H9 (cell line): ENCODE measurements at regions not wholly inside any gene's neighbourhood (a gene's known extent, or its start where the extent isn't known, plus 50 kb on each side); places are given as distances from the start of the nearest gene placed in this dataset.
A peak's percentile ranks its signal among the peaks of the same experiment; 100 is the strongest.

Source experiments
- DNase-seq: peaks from one replicate; pipeline ENCODE4 v3.0.0-alpha.2; 2017
- H2AFZ ChIP-seq: one replicate; pipeline ENCODE4 v1.6.1; 2013; ENCODE audit warnings: mild to moderate bottlenecking, low read length, control low read depth, moderate library complexity
- H2AK5ac ChIP-seq: 2 replicates; pipeline ENCODE4 v1.6.1; 2013; ENCODE audit warnings: low read length, control low read depth, mixed read lengths; ENCODE audit not compliant: insufficient read length
- H2BK120ac ChIP-seq: one replicate; pipeline ENCODE4 v1.6.1; 2013; ENCODE audit warnings: low read depth, mild to moderate bottlenecking, low read length, control low read depth, inconsistent platforms; ENCODE audit not compliant: poor library complexity, severe bottlenecking
- H2BK12ac ChIP-seq: 2 replicates; pipeline ENCODE4 v1.6.1; 2013; ENCODE audit warnings: low read length, control low read depth, mixed read lengths, low read depth; ENCODE audit not compliant: insufficient read length
- H2BK15ac ChIP-seq: 2 replicates; pipeline ENCODE4 v1.6.1; 2013; ENCODE audit warnings: low read depth, low read length, control low read depth
- H2BK20ac ChIP-seq: one replicate; pipeline ENCODE4 v1.6.1; 2013; ENCODE audit warnings: low read depth, mild to moderate bottlenecking, low read length, control low read depth, inconsistent platforms; ENCODE audit not compliant: poor library complexity, severe bottlenecking
- H2BK5ac ChIP-seq: 2 replicates; pipeline ENCODE4 v1.6.1; 2013; ENCODE audit warnings: low read length, control low read depth, mixed read lengths; ENCODE audit not compliant: insufficient read length
- H3K14ac ChIP-seq: 2 replicates; pipeline ENCODE4 v1.6.1; 2013; ENCODE audit warnings: low read length, control low read depth; ENCODE audit not compliant: insufficient read depth
- H3K18ac ChIP-seq: 2 replicates; pipeline ENCODE4 v1.6.1; 2013; ENCODE audit warnings: low read depth, mild to moderate bottlenecking, mixed read lengths, low read length, control low read depth; ENCODE audit not compliant: insufficient read length
- H3K23ac ChIP-seq: 2 replicates; pipeline ENCODE4 v1.6.1; 2013; ENCODE audit warnings: low read length, control low read depth, mixed read lengths, low read depth; ENCODE audit not compliant: insufficient read length
- H3K23me2 ChIP-seq: 2 replicates; pipeline ENCODE4 v1.6.1; 2013; ENCODE audit warnings: low read depth, mild to moderate bottlenecking, mixed read lengths, low read length, control low read depth; ENCODE audit not compliant: insufficient read length, poor library complexity, severe bottlenecking
- H3K27ac ChIP-seq: 2 replicates; pipeline ENCODE4 v1.5.1; 2013; ENCODE audit warnings: low read length, control low read depth, mixed read lengths, low read depth; ENCODE audit not compliant: insufficient read length
- H3K27me3 ChIP-seq: 2 replicates; pipeline ENCODE4 v1.6.1; 2013; ENCODE audit warnings: low read length, control low read depth, inconsistent platforms; ENCODE audit not compliant: insufficient read depth
- H3K4ac ChIP-seq: 2 replicates; pipeline ENCODE4 v1.6.1; 2013; ENCODE audit warnings: low read depth, mild to moderate bottlenecking, control low read depth, inconsistent platforms, low read length, moderate library complexity
- H3K4me1 ChIP-seq: 2 replicates; pipeline ENCODE4 v1.6.1; 2013; ENCODE audit warnings: low read length, control low read depth, inconsistent platforms; ENCODE audit not compliant: insufficient read depth
- H3K4me2 ChIP-seq: 2 replicates; pipeline ENCODE4 v1.6.1; 2013; ENCODE audit warnings: low read length, control low read depth, mixed read lengths; ENCODE audit not compliant: insufficient read length, insufficient read depth
- H3K56ac ChIP-seq: 2 replicates; pipeline ENCODE4 v1.6.1; 2013; ENCODE audit warnings: low read depth, mild to moderate bottlenecking, mixed read lengths, low read length, control low read depth; ENCODE audit not compliant: insufficient read length
- H3K79me1 ChIP-seq: 2 replicates; pipeline ENCODE4 v1.6.1; 2013; ENCODE audit warnings: low read depth, mild to moderate bottlenecking, moderate library complexity, low read length, control low read depth, inconsistent platforms; ENCODE audit not compliant: insufficient read depth, poor library complexity, severe bottlenecking
- H3K79me2 ChIP-seq: 2 replicates; pipeline ENCODE4 v1.6.1; 2013; ENCODE audit warnings: low read length, control low read depth, inconsistent platforms; ENCODE audit not compliant: insufficient read depth
- H3K9ac ChIP-seq: 2 replicates; pipeline ENCODE4 v1.6.1; 2013; ENCODE audit warnings: low read length, control low read depth, mixed read lengths; ENCODE audit not compliant: insufficient read length; ENCODE audit errors: extremely low read depth
- H3K9me3 ChIP-seq: one replicate; pipeline ENCODE4 v1.6.1; 2013; ENCODE audit warnings: low read depth, low read length, inconsistent platforms; ENCODE audit not compliant: control insufficient read depth
- H3T11ph ChIP-seq: one replicate; pipeline ENCODE4 v1.6.1; 2013; ENCODE audit warnings: mild to moderate bottlenecking, low read length, control low read depth, inconsistent platforms
- H4K20me1 ChIP-seq: one replicate; pipeline ENCODE4 v1.6.1; 2013; ENCODE audit not compliant: control insufficient read depth, insufficient read length, insufficient read depth
- H4K5ac ChIP-seq: 2 replicates; pipeline ENCODE4 v1.6.1; 2013; ENCODE audit warnings: low read depth, mild to moderate bottlenecking, mixed read lengths, low read length, control low read depth; ENCODE audit not compliant: insufficient read length
- H4K8ac ChIP-seq: replicated peaks from 2 replicates; pipeline ENCODE4 v1.6.1; 2013; ENCODE audit warnings: low read length, control low read depth, mixed read lengths, low read depth; ENCODE audit not compliant: insufficient read length
- H4K91ac ChIP-seq: 2 replicates; pipeline ENCODE4 v1.6.1; 2013; ENCODE audit warnings: low read depth, mild to moderate bottlenecking, moderate library complexity, mixed read lengths, low read length, control low read depth; ENCODE audit not compliant: insufficient read length
- H3K27ac Mint-ChIP-seq, 3 experiments: 2 replicates in 2 of 3; 3 replicates in 1 of 3; pipeline ENCODE4 v1.8.0; 2020 to 2021; ENCODE audit warnings: mixed read lengths in 3 of 3, mild to moderate bottlenecking in 1 of 3, moderate library complexity in 1 of 3
- H3K27me3 Mint-ChIP-seq: 2 replicates; pipeline ENCODE4 v1.8.0; 2021; ENCODE audit warnings: low read depth, mild to moderate bottlenecking, moderate library complexity, mixed read lengths
- H3K36me3 Mint-ChIP-seq, 3 experiments: 2 replicates in 2 of 3; 3 replicates in 1 of 3; pipeline ENCODE4 v1.8.0; 2020 to 2021; ENCODE audit warnings: low read depth in 3 of 3, mixed read lengths in 3 of 3; ENCODE audit not compliant: insufficient read depth in 1 of 3
- H3K4me1 Mint-ChIP-seq, 2 experiments: 2 replicates each; pipeline ENCODE4 v1.8.0; 2020; ENCODE audit warnings: mixed read lengths in 2 of 2
- H3K4me3 Mint-ChIP-seq, 2 experiments: 2 replicates in 1 of 2; 3 replicates in 1 of 2; pipeline ENCODE4 v1.8.0; 2020 to 2021; ENCODE audit warnings: mild to moderate bottlenecking in 2 of 2, mixed read lengths in 2 of 2, moderate library complexity in 1 of 2
- H3K9me3 Mint-ChIP-seq, 2 experiments: 2 replicates in 1 of 2; 3 replicates in 1 of 2; pipeline ENCODE4 v1.8.0; 2020; ENCODE audit warnings: mild to moderate bottlenecking in 2 of 2, mixed read lengths in 2 of 2, moderate library complexity in 1 of 2
- whole genome bisulfite sequencing: extraction: QIAGEN DNeasy Blood & Tissue Kit; methylation state at CpG from one replicate; pipeline ENCODE4 v1.1.7; 2013; ENCODE audit warnings: missing lambda C conversion rate, low lambda C conversion rate, mixed read lengths; ENCODE audit not compliant: insufficient read length; ENCODE audit errors: extremely low coverage; 5-methylcytosine and 5-hydroxymethylcytosine counted together
- TF ChIP-seq, protein P1 (sequence below): fragments of 200-600 bp; sonication (generic); conservative IDR thresholded peaks from 3 replicates; pipeline ENCODE4 v1.8.0; 2021; ENCODE audit warnings: antibody characterized with exemption, mild to moderate bottlenecking

DNA sequence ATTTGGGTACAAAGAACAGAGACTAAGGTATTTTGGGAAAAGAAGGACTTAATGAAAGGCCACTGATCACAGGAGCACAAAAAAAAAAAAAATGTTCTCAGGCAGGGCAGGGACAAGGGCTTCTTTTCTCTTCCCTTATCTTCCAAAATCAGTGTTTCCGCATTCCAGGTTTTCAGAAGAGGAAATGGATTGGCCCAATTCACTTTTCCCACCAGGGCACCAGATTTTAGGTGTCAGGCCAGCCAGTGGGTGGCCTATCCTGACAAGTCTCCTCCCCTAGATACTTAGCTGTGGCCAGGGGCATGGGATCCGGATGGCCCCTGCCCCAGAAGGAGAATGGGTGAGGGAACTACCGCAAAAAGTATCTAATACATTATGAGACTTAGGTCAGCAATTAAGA, 88.9 kb upstream of the WAC start:
- Histone ChIP-seq H2BK15ac (no peak overlapping the region), H3K4ac (no peak overlapping the region), H3K9ac (no peak overlapping the region), H3K27me3 (no peaks in the 10 kb centered on the region), H3T11ph (no peak overlapping the region), H2BK12ac (no peak overlapping the region), H2BK120ac (no peak overlapping the region), H3K4me1 (no peaks in the 10 kb centered on the region), H3K9me3 (no peaks in the 10 kb centered on the region), H3K56ac (no peak overlapping the region), H4K20me1 (no peaks in the 10 kb centered on the region), H4K5ac (no peak overlapping the region), H3K23ac (no peak overlapping the region), H3K79me2 (no peaks in the 10 kb centered on the region), H2AK5ac (no peak overlapping the region), H3K4me2 (no peak overlapping the region), H4K91ac (no peak overlapping the region), H2AFZ (no peak overlapping the region), H2BK5ac (no peak overlapping the region), H3K23me2 (no peaks in the 10 kb centered on the region), H3K27ac (no peak overlapping the region), H3K14ac (no peak overlapping the region), H3K79me1 (no peaks in the 10 kb centered on the region), H3K18ac (no peak overlapping the region), H4K8ac (no peak overlapping the region), H2BK20ac (no peak overlapping the region)
- WGBS, result no CpG with 5 or more reads among the region's 3 CpGs
- Mint-ChIP-seq H3K4me3 (no peak overlapping the region), H3K27ac (0 out of 7 replicates have a peak overlapping the region, but pooled peaks of 2 of the 3 experiments have one; percentile 27 to 51), H3K4me1 (peaks cover 6 to 13% of the 10 kb centered on the region in 2 experiments), H3K36me3 (no peaks in the 10 kb centered on the region), H3K27me3 (no peaks in the 10 kb centered on the region; the same call in none of the 2 replicates), H3K9me3 (no peaks in the 10 kb centered on the region)
- TF ChIP-seq, protein P1, sequence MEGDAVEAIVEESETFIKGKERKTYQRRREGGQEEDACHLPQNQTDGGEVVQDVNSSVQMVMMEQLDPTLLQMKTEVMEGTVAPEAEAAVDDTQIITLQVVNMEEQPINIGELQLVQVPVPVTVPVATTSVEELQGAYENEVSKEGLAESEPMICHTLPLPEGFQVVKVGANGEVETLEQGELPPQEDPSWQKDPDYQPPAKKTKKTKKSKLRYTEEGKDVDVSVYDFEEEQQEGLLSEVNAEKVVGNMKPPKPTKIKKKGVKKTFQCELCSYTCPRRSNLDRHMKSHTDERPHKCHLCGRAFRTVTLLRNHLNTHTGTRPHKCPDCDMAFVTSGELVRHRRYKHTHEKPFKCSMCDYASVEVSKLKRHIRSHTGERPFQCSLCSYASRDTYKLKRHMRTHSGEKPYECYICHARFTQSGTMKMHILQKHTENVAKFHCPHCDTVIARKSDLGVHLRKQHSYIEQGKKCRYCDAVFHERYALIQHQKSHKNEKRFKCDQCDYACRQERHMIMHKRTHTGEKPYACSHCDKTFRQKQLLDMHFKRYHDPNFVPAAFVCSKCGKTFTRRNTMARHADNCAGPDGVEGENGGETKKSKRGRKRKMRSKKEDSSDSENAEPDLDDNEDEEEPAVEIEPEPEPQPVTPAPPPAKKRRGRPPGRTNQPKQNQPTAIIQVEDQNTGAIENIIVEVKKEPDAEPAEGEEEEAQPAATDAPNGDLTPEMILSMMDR, result no peak
- DNase-seq, result peak; percentile 41
